Activated T-cell treated with anti-CD3 and anti-CD28 coated beads for 1 hour (primary cell): ENCODE measurements at regions not wholly inside any gene's neighbourhood (a gene's known extent, or its start where the extent isn't known, plus 50 kb on each side); places are given as distances from the start of the nearest gene placed in this dataset.

ENCODE experiments used
- DNase-seq: peaks from one replicate; pipeline ENCODE4 v3.0.0-alpha.2; 2020; ENCODE audit warnings: low read depth

DNA sequence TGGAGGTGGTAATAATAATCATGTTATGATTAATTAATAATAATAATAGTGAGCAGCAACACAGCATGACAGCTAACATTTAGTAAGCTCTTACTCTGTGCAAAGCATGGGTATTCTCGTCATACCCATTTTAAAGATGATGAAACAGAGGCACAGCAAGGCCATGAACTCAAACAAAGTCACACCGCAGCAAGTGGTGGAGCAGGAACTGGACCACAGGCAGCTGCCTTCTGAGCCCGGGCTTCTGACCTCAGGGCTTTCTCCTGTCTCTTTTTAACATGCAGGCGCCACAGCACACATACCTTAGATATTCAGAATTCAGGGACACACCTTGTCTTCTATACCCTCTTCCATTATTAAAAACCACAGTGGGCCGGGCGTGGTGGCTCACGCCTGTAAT lies 50.7 kb upstream of the SPATA12 start:
- DNase-seq = no peak

DNA sequence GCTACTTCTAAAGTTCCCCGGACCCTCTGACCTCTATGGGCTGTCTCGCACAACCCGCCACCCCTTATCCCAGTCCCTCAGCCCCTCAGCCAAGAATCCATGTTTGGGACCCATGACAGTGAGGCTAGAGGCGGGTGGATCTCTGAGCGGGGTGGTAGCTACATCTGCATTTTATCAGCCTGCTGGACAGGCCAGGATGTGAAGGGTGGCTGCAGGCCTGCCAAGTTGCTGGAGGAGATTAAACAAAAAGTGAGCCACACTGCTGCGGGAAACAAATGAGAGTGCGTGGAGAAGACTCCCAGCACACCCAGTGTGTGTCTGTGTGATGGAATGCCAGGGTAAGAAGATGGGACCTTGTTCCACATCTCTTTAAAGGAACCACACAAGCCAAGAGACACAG lies 51.1 kb upstream of the SPATA12 start:
- no peak for DNase-seq

DNA sequence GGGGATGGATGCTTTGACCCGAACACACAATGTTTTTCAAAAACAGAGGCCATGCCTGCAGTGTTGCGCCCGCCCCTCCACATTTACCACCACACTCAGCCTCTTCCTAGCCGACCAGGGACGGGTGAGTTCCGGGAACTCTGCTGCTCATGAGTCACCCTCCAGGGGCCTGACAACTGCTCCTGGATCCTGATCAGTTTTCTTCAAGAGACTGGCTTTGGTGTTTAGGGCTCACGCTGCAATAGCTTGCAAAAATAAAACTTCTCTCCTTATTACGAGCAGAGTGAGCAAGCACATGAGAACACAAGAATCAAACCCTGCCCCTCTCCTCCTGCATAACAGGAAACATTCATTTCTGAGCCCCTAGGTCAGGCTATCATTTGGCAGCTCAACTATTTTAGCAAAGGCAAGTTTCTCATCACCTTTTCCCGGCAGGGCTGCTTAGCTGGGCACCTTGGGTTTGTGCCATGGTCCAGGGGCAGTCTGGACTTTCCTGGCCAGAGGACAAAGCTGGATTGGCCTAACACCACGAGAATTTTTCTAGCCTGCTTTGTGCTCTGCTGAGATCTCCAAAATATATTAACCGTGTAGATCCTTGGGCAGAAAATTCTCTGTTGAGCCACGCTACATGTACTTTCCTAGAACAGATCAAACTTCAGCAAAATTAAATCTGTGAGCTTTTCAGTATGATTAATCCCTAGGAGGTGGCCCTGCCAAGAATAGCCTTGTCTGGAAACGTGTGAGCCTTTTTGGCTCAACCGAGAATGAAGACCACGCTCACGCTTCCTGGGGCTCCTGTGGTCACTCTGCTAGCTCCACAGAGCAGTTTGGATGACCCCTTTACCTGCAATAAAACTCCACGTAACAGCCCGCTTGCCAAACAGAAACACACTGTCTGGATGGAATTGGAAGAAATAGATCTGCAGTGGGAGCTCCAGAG lies 52.7 kb upstream of the SPATA12 start:
- no peak for DNase-seq

DNA sequence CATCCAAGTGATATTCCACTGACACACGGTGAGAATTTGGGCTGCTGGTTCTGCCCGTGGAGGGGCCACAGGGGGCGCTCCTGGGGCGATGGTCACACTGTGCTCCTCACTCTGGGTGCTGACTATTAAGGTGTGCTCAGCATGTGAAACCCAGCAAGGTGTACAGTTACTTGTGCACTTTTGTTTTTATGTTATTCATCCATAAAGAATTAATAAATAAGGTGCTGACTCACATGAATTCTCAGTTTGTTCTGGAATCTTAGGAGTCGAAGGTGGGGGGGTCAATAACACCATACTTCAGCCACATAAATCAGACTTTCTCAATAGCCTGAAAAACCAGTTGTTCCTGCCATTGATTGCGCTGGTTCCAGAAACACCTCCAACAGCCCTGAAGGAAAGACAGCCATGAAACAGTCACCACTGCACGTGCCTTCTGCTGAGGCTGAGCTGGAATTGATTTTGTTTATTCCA lies 53.5 kb upstream of the SPATA12 start:
- no peak for DNase-seq

DNA sequence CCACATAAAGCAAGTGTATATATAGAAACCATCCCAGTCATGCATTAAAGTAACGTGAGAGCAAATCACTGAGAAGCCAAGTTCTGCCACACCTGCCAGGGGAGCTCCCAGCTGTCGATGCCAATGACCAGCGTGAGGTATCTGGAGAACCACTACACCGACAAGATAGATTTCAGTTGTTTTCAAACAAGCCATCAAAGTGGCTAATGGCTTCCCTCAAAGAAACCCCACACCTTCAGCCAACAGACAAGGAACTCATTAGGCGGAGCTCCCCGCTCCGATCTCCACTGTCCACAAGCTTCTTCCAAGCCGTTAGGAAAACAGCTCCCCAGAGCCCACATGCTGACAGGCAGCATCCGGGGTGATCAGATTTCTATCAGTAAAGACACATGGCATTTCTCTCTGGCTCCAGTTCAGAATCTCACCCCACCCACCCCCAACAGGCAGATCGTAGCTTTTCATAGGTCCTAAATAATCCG lies 54.2 kb upstream of the SPATA12 start:
- DNase-seq = no peak

DNA sequence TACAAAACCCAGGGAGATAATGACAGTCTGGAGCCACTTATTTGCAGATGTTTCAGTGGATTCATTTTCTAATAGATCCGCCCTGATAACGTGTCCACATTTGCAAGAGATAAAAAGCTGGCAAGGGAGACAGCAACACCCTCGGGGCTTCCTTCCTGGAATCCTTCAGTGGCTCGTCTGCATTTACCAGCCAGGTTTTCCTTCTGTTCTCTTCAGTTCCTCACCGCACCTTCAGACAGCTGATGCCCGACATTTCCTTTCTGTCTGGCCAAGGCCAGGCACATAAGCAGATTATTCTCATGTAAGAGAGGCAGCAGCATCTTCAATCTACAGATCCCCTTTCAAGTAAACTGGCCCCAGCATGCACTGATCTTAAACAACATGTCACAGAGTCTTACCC lies 56.2 kb upstream of the SPATA12 start:
- no peak for DNase-seq

DNA sequence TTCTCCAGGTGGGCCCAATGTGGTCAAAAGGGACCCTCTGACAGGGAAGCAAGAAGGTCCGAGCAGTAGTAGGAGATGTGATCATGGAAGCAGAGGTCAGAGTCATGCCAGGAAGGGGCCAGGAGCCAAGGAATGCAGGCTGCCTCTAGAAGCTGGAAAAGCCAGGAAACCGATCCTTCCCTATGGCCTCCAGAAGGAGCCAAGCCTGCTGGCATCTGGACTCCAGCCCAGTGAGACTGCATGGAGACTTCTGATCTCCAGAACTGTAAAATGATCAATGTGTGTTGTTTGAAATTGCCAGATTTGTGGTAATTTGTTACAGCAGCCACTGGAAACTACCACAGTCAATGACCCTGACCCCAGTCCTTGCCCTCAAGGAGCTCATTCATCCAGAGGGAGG lies 56.8 kb upstream of the SPATA12 start:
- no peak for DNase-seq

DNA sequence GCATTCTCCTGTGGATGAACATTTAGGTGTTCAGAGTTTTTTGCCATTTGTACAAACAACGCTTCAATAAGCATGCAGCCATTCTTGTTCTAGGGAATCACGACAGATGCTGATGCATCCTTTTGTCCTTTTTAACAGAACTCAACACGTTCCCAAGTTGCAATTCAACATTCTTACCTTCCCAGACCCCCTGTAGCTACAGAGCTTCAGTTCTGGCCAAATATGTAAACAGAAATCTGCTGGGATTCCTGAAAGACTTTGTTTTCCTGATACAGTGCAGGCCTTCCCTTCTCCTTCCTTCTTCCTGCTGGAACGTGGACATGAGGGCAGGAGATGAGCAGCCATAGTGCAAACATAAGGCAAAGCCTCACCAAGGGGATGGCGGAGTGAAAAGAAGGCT lies 59.1 kb upstream of the SPATA12 start:
- DNase-seq = no peak

DNA sequence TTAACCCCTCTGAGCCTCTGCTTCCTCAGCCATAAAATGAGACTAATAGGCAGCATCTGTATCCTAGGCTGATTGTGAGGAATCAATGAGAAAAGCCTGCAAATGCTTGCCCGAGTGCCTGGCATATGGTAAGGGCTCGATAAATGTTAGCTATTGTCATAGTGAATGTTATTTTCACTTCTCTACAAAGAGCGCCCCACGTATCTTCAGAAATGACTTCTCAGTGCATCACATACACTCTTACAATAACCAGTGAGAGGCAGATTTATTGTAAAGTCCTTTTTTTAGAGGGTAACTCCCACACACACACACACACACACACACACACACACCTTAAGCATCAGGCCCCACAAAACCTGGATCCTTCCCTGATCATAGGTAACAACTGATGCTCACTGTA lies 60.5 kb upstream of the SPATA12 start:
- no peak for DNase-seq

DNA sequence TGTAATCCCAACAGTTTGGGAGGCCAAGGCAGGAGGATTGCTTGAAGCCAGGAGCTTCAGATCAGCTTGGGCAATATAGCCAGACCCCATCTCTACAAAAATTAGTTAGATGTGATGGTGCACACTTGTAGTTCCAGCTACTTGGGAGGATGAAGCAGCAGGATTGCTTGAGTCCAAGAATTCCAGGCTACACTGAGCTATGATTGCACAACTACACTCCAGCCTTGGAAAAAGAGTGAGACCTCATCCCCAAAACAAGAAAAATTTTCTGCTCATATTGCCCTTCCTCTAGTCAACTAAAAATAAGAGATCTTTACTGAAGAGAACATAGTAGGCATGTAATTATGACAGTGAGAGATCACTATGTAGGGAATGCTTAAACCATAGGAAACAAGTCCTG lies 60.9 kb upstream of the SPATA12 start:
- DNase-seq = no peak

DNA sequence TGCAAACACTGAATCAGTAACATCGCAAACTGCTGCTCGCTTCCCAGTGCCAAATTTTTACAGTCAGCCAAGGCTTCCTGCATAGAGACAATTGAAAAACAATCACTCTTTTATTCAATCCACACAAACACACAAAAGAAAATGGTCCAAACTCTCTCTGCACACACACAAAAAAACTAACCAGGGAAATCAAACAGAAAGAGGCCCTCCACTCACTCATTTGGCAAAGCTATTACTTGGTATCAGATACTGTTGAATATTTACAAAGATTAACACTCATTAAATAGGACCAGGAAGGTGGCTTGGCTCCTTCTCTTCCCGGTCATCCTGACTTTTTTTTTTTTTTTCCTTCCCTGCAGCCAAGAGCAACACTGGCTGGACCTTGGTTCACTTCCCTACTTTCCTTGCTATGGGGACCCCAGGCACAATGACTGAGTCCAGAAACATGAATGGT lies 62.4 kb upstream of the SPATA12 start:
- DNase-seq = no peak

DNA sequence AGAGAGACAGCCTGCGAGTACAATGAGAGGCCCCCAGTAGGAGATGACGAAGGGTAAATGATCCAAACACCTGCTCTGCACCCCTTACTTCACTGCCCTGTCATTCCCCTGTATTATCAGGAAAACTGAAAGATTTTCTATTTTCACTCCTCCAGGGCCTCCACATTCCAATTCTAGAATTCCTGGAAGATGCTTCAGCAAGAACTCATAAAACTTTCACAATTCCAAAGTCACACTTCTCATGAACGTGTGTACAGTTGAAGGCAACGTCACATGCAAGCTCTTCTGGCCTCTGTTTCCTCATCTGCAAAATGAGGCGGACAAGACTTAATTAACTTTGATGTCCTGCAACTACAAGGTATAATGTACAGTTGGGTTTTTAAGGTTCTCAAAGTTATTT lies 62.8 kb upstream of the SPATA12 start:
- DNase-seq = no peak

DNA sequence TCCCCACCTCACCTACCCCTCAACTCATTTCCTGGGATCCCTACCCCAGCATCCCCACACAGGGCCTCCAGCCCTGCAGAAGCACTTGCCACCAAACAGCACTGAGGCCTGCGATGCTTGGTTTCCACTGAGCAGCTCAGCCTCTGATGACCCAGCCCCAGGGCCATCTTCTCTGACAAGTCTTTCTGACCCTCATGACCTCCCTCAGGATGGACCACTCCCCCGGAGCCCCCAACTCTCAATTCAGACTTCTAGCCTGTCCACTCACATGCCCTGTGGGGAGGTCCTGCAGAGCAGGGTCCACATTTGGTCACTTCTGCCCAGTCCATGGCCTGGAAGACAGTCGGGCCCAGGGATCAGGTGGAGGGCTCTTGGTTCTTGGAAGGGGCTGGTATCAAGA lies 63.4 kb upstream of the SPATA12 start:
- no peak for DNase-seq

DNA sequence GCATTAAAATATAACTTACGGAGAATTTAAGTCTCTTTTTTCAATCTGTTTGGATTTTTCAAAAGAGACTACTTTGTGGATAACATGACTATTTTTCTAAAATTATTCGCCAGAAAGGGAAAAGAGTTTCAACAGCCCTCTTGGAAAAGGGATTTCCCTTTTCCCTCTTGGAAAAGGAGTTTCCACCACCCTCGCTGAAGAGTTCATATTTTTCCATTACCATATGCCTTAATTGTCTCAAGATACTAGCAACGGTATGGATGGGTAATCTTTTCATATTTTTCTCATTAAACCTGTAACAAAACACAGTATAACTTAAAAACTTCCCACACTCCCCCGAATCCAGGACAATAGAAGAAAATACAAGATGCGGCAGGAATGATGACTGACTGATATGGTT lies 66.1 kb upstream of the SPATA12 start:
- DNase-seq = no peak

DNA sequence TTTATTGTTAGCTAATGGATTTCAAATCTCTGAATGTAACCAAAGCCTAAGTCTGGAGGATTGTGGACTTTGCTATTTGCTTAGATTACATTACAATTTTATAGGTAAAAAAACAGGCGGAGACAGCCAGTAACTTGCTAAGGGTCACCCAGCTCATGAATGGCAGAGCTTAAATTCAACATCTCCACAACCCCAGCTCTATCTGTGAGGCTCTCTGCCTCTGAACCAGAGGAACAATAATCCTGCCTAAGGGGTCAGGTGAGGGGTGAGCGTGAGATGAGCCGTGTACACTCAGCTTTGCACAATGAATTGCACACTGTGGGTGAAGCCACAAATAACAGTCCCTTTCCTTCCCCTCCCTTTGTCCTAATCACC lies 69.8 kb upstream of the SPATA12 start:
- no peak for DNase-seq

DNA sequence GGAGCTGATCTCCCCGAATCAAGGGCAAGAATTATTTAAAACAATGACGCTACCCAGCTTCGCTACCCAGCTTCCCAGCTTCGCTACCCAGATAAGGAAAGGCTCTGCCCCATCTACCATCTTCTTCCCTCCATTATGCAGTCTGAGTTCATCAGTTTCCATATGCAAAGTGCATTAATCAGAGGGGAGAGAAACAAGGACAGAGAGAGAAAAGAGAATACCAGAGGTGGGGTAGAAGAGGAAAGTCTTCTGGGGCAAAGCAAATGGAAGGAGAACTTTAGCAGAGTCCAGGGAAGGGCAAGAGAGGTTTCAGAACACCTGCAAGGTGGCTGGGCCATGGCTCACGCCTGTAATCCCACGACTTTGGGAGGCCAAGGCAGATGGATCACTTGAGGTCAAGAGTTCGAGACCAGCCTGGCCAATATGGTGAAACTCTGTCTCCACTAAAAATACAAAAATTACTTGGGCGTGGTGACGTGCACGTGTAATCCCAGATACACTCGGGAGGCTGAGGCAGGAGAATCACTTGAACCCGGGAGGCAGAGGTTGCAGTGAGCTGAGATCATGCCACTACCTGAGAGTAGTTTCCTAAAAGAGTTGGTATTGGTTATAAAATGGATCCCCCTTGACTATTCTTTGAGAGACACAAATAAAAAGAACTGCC lies 70.4 kb upstream of the SPATA12 start:
- no peak for DNase-seq

DNA sequence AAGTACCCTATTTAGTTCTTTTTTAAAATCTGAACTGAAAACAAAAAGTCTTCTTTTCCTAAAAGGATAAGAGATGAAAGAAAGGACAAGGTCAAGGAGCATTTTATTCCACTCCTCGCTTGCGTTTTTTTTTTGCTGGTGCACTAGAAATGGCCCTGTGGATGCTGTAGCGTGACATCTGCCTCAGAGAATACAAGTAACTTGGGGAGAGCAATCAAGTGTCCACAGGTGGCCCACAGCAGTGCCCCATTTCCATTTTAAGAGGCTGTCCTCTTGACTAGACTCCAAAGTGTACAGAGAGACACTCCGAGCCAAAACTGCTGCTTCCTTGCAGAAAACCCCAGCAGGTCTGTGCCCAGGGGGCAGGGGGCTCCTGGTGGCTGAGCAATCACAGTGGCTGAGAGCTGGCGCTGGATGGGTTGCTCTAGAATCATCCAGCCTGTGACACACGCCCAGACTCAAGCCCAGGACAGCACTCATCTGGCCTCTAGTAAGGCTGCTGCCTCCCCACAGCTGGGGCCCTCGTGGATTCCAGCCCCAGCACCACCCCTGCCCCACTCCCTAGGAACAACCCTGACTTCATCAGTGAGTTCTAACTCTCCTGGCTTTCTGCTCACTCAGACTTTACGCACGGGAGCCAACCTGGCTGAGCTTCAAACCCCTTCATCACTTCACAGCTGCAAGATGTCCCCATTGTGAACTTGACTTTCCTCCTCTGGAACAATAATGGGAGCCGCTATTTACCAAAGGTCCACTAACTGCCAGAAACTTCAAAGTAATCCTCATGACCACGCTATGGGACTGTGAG lies 71.1 kb upstream of the SPATA12 start:
- no peak for DNase-seq

DNA sequence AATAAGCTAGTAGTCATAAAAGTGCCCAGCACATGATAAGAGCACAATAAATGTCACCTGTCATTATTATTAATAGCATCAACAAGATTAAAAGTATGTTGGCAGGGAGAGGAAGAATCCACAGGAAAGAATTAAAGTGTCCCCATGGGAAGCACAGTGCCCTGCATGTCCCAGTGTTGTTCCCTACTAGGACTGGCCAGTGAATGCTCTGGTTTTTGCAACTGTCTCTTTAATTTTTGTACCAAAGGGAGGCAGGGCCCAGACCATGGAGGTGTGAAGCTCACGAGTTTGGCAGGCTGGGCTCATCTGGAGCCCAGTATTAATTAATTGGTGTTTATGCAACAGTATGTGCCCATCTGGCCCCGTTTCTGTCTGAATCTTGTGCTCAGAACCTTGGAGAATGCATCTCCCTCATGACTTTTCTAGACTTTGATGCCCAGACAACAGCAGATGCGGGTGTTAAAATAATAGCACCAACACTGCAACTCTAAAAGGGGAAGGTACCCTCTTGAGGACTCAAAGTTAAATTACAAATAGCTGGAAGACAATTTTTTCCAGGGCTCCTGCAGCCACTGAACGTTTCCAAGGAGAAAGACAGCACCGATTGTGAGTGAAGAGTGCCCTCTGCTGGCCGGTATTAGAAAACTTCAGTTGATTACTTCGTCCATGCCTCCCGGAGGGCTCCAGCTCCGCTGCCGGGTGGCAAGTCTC lies 71.9 kb upstream of the SPATA12 start:
- peak; percentile 68 for DNase-seq

DNA sequence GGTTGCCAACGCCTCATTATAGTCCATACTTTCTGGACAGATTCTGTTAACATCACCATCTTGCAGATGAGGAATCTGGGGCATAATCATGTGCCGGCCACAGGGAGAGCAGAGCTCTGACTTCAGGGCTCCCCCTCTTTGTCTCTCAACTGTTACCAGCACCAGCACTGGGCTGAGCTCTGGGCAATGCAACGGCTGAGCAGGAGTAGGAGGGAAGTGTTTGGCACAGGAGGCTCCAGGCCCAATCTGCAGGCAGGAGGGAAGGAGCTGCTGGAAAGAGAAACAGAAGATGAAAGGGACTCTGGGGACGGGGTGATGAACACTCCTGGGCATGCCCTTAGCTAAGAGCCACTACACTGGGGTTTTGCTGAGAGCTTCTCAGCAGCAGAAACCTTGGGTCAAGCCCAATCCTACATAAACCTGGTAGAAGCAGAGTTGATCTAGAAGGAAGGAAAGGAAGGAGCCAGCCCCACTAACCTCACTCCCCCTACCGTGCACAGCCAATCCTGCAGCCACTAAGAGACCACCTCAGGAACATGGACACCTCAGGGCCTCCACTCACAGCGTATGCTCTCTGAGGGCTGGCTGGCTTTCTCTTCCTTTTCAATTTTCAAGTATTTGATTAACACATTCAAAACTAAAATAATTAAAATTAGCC lies 73.1 kb upstream of the SPATA12 start:
- no peak for DNase-seq

DNA sequence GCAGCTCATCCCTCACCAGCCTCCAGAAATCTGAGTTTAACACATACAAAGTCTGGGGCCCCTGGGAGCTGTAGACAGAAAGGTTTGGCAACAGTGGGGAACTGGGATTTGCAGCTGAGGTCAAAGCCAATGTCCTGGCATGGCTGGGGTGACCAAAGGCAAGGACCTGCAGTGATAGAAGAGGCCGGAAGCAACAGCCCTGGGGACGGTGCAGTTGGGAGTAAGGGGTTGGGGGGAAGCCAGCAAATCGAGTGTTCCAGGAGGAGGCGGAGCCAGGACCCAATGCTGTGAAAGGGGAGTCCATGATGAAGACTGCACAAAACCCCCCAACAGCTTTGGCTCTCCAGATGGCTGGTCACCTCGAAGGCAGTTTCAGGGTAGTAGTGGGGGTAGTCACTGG lies 74.1 kb upstream of the SPATA12 start:
- no peak for DNase-seq

DNA sequence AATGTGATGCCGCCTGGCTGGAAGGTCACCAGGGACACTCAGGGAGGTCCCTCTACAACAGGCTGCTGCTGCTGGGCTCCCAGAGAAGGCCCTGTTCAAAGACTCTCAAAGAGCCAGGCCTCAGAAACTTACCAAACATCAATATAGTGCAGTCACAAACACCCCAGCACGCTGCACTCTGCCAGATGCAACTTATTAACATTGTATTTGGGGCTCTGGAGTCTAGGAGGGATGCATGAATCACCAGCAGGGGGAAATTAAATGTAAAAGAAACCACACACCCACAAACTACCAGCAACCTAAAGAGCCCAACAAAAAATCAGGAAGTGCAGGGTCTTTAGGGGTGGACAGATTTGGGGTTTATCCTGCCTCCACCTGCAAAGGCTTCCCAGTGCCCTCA lies 74.6 kb upstream of the SPATA12 start:
- no peak for DNase-seq
